ENCODE measurements at regions not wholly inside any gene's neighbourhood (a gene's known extent, or its start where the extent isn't known, plus 50 kb on each side); places are given as distances from the start of the nearest gene placed in this dataset.
A peak's percentile ranks its signal among the peaks of the same experiment; 100 is the strongest.

DNA sequence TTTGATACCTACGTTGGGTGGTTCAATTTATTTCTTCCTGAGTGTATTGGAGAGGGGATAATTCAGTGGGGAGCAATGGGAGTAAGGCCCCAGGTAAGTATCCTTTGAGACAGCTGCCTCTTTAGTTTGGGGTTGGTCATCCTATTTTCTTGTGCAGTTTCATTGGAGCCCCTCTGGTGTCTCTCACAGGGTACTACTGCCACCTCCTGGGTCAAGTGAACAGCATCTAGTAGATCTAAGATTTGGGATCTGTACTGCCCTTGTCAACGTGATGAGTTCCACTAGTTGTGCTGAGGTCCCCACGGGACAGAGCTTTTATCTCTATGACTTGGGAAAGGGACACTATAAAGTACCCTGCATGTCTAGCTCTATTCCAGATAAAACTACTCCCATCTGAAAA is 80.6 kb downstream of the PBDC1 start:
- Histone ChIP-seq H3K4me2 (no peak overlapping the region), H3K27me3 (ENCODE audit: insufficient read depth) (no peaks in the 10 kb centered on the region), H3K9ac (no peak overlapping the region), H2AFZ (ENCODE audit: low read depth) (no peak overlapping the region), H3K79me2 (ENCODE audit: insufficient read depth) (no peaks in the 10 kb centered on the region), H3K9me2 (no peaks in the 10 kb centered on the region), H3K4me3 (ENCODE audit: low read depth in 2 of 2, low read length in 1 of 2) (no peak overlapping the region), H3K27ac (ENCODE audit: low read depth in 2 of 2, low read length in 1 of 2) (no peak overlapping the region), H3K9me3 (no peaks in the 10 kb centered on the region), H3K36me3 (replicated peaks in 1 of 2; ENCODE audit: control insufficient read depth in 1 of 2, insufficient read depth in 2 of 2, low read length in 1 of 2) (no peaks in the 10 kb centered on the region), H3F3A (replicated peaks; ENCODE audit: insufficient read depth) (no peaks in the 10 kb centered on the region), H4K20me1 (ENCODE audit: insufficient read depth) (no peaks in the 10 kb centered on the region), H3K4me1 (ENCODE audit: control insufficient read depth in 1 of 2, insufficient read depth in 2 of 2, low read depth in 1 of 2, low read length in 1 of 2) (no peaks in the 10 kb centered on the region)
- TF ChIP-seq, protein P1, sequence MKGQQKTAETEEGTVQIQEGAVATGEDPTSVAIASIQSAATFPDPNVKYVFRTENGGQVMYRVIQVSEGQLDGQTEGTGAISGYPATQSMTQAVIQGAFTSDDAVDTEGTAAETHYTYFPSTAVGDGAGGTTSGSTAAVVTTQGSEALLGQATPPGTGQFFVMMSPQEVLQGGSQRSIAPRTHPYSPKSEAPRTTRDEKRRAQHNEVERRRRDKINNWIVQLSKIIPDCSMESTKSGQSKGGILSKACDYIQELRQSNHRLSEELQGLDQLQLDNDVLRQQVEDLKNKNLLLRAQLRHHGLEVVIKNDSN (IDR thresholded peaks at IDR 0.05; ENCODE audit: borderline replicate concordance, low read depth): no peak
- TF ChIP-seq, protein P2, sequence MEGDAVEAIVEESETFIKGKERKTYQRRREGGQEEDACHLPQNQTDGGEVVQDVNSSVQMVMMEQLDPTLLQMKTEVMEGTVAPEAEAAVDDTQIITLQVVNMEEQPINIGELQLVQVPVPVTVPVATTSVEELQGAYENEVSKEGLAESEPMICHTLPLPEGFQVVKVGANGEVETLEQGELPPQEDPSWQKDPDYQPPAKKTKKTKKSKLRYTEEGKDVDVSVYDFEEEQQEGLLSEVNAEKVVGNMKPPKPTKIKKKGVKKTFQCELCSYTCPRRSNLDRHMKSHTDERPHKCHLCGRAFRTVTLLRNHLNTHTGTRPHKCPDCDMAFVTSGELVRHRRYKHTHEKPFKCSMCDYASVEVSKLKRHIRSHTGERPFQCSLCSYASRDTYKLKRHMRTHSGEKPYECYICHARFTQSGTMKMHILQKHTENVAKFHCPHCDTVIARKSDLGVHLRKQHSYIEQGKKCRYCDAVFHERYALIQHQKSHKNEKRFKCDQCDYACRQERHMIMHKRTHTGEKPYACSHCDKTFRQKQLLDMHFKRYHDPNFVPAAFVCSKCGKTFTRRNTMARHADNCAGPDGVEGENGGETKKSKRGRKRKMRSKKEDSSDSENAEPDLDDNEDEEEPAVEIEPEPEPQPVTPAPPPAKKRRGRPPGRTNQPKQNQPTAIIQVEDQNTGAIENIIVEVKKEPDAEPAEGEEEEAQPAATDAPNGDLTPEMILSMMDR (IDR thresholded peaks at IDR 0.05): peak; percentile 51
- TF ChIP-seq RAD21 (IDR thresholded peaks at IDR 0.05; ENCODE audit: low read length) (peak; percentile 69), SMC3 (IDR thresholded peaks at IDR 0.05; ENCODE audit: low read depth, low read length) (peak; percentile 20; the same call in 1 of the 2 replicates), FOSL2 (IDR thresholded peaks at IDR 0.05; ENCODE audit: borderline replicate concordance, low read depth) (no peak), RXRA (IDR thresholded peaks at IDR 0.05; ENCODE audit: borderline replicate concordance, low read depth) (no peak)
- ChIA-PET POLR2A (no interaction called here), CTCF (interaction anchor here (0.7 to 1.8 kb wide), 5 partner anchors 10 to 201 kb away, joined by 3 to 5 read pairs (median 4); partner anchors contain the start of gene PBDC1)
- WGBS (ENCODE audit: low lambda C conversion rate): 0% methylated on average over 3 of the region's 3 CpGs
- peak; percentile 24 for DNase-seq

GRCh38 chrX:76279007-76279406 is 106.1 kb downstream of the PBDC1 start:
- TF ChIP-seq, protein P3, sequence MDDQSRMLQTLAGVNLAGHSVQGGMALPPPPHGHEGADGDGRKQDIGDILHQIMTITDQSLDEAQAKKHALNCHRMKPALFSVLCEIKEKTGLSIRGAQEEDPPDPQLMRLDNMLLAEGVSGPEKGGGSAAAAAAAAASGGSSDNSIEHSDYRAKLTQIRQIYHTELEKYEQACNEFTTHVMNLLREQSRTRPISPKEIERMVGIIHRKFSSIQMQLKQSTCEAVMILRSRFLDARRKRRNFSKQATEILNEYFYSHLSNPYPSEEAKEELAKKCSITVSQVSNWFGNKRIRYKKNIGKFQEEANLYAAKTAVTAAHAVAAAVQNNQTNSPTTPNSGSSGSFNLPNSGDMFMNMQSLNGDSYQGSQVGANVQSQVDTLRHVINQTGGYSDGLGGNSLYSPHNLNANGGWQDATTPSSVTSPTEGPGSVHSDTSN (IDR thresholded peaks at IDR 0.05): no peak
- TF ChIP-seq SMC3 (IDR thresholded peaks at IDR 0.05; ENCODE audit: low read depth, low read length): peak; percentile 47
- TF ChIP-seq, protein P4, sequence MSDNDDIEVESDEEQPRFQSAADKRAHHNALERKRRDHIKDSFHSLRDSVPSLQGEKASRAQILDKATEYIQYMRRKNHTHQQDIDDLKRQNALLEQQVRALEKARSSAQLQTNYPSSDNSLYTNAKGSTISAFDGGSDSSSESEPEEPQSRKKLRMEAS (IDR thresholded peaks at IDR 0.05; ENCODE audit: low read depth): no peak
- TF ChIP-seq, protein P5, sequence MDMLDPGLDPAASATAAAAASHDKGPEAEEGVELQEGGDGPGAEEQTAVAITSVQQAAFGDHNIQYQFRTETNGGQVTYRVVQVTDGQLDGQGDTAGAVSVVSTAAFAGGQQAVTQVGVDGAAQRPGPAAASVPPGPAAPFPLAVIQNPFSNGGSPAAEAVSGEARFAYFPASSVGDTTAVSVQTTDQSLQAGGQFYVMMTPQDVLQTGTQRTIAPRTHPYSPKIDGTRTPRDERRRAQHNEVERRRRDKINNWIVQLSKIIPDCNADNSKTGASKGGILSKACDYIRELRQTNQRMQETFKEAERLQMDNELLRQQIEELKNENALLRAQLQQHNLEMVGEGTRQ (IDR thresholded peaks at IDR 0.05; ENCODE audit: borderline replicate concordance, low read depth, low read length): no peak
- peak; percentile 87 for TF ChIP-seq RAD21 (IDR thresholded peaks at IDR 0.05; ENCODE audit: low read length)
- TF ChIP-seq EZH2phosphoT487 (IDR thresholded peaks at IDR 0.05; ENCODE audit: borderline replicate concordance, low read depth): no peak
- no peak for TF ChIP-seq POLR2AphosphoS5 (IDR thresholded peaks at IDR 0.05; ENCODE audit: low read depth, low read length)
- TF ChIP-seq, protein P2 (IDR thresholded peaks at IDR 0.05): peak; percentile 81
- TF ChIP-seq RFX5 (IDR thresholded peaks at IDR 0.05; ENCODE audit: low read length): no peak
- DNase-seq: peak; percentile 47

More at GRCh38 chrX:76279007-76279406, 106.1 kb downstream of the PBDC1 start:
- ChIA-PET POLR2A (interaction anchor here (1.3 kb wide), 1 partner anchor 175 kb away, joined by 3 read pairs; no protein-coding TSS in a partner anchor), CTCF (interaction anchor here (0.6 to 2.0 kb wide), 17 partner anchors 10 to 1750 kb away, joined by 3 to 34 read pairs (median 3); no protein-coding TSS in a partner anchor)
- 0 out of 4 replicates have a peak overlapping the region, but pooled peaks of 1 of the 2 experiments have one; percentile 0 for H3K4me3 ChIP-seq (ENCODE audit: low read depth in 2 of 2, low read length in 1 of 2)
- no peaks in the 10 kb centered on the region for H3K9me2 ChIP-seq
- no peaks in the 10 kb centered on the region for H3F3A ChIP-seq (replicated peaks; ENCODE audit: insufficient read depth)
- H4K20me1 ChIP-seq (ENCODE audit: insufficient read depth): no peaks in the 10 kb centered on the region
- H3K4me2 ChIP-seq: no peak overlapping the region
- no peak overlapping the region for H2AFZ ChIP-seq (ENCODE audit: low read depth)
- H3K27me3 ChIP-seq (ENCODE audit: insufficient read depth): no peaks in the 10 kb centered on the region
- no peaks in the 10 kb centered on the region for H3K9me3 ChIP-seq
- no peaks in the 10 kb centered on the region for H3K36me3 ChIP-seq (replicated peaks in 1 of 2; ENCODE audit: control insufficient read depth in 1 of 2, insufficient read depth in 2 of 2, low read length in 1 of 2)
- no peak overlapping the region for H3K9ac ChIP-seq
- H3K27ac ChIP-seq (ENCODE audit: low read depth in 2 of 2, low read length in 1 of 2): no peak overlapping the region
- no peaks in the 10 kb centered on the region for H3K79me2 ChIP-seq (ENCODE audit: insufficient read depth)
- H3K4me1 ChIP-seq (ENCODE audit: control insufficient read depth in 1 of 2, insufficient read depth in 2 of 2, low read depth in 1 of 2, low read length in 1 of 2): no peaks in the 10 kb centered on the region

Measured in SK-N-SH (cell line).